Esophagus squamous epithelium (tissue), 5 donors: ENCODE measurements at regions not wholly inside any gene's neighbourhood (a gene's known extent, or its start where the extent isn't known, plus 50 kb on each side); places are given as distances from the start of the nearest gene placed in this dataset.

ENCODE experiments used
- DNase-seq: peaks from one replicate; lab custom pipeline; 2025; lab: John Stamatoyannopoulos, UW
- H3K27ac ChIP-seq, 4 donors: fragments of 200-600 bp; sonication (generic); one replicate each; pipeline ENCODE4 v1.5.1; 2016 to 2019; ENCODE audit warnings: mild to moderate bottlenecking in 1 of 4
- H3K27me3 ChIP-seq, 4 donors: fragments of 200-600 bp; sonication (generic); 1 replicate in 3 of 4; 2 replicates in 1 of 4; pipeline versions ENCODE4 v1.5.1 to v1.6.0; 2017 to 2021; ENCODE audit warnings: antibody characterized with exemption in 1 of 4
- H3K36me3 ChIP-seq, 3 donors: fragments of 200-600 bp; sonication (generic); one replicate each; pipeline ENCODE4 v1.5.1; 2016 to 2019
- H3K4me1 ChIP-seq, 3 donors: fragments of 200-600 bp; sonication (generic); one replicate each; pipeline ENCODE4 v1.5.1; 2017 to 2019
- H3K4me3 ChIP-seq, 4 donors: fragments of 200-600 bp; sonication (generic); 1 replicate in 3 of 4; 2 replicates in 1 of 4; pipeline ENCODE4 v1.5.1; 2016 to 2019; ENCODE audit warnings: mild to moderate bottlenecking in 2 of 4, moderate library complexity in 1 of 4
- H3K9me3 ChIP-seq, 3 donors: fragments of 200-600 bp; sonication (generic); one replicate each; pipeline ENCODE4 v1.5.1; 2016 to 2019
- CTCF ChIP-seq, 6 experiments: fragments of 450-650 bp in 4 of 6; fragments of 200-600 bp in 2 of 6; sonication (generic) in 2 of 6; IDR thresholded peaks; one replicate each; pipeline ENCODE4 v1.5.1; 2016 to 2019; ENCODE audit warnings: antibody characterized with exemption in 6 of 6, mild to moderate bottlenecking in 4 of 6, moderate library complexity in 4 of 6
- POLR2A ChIP-seq, 4 donors: fragments of 450-650 bp; IDR thresholded peaks; one replicate each; pipeline ENCODE4 v1.6.1; 2017; ENCODE audit warnings: antibody characterized with exemption in 4 of 4, mild to moderate bottlenecking in 4 of 4, moderate library complexity in 3 of 4
- WGBS, 2 donors: methylation state at CpG; one replicate each; pipeline ENCODE4 v1.1.5; 2018; 5-methylcytosine and 5-hydroxymethylcytosine counted together
- intact Hi-C: fragments of 100-400 bp; cut with DNase I; formaldehyde crosslinking; loops from one replicate; pipeline ENCODE4 v1.15.0; 2022
- donor health status: DM: yes; HTN: yes; CAD: no.

DNA sequence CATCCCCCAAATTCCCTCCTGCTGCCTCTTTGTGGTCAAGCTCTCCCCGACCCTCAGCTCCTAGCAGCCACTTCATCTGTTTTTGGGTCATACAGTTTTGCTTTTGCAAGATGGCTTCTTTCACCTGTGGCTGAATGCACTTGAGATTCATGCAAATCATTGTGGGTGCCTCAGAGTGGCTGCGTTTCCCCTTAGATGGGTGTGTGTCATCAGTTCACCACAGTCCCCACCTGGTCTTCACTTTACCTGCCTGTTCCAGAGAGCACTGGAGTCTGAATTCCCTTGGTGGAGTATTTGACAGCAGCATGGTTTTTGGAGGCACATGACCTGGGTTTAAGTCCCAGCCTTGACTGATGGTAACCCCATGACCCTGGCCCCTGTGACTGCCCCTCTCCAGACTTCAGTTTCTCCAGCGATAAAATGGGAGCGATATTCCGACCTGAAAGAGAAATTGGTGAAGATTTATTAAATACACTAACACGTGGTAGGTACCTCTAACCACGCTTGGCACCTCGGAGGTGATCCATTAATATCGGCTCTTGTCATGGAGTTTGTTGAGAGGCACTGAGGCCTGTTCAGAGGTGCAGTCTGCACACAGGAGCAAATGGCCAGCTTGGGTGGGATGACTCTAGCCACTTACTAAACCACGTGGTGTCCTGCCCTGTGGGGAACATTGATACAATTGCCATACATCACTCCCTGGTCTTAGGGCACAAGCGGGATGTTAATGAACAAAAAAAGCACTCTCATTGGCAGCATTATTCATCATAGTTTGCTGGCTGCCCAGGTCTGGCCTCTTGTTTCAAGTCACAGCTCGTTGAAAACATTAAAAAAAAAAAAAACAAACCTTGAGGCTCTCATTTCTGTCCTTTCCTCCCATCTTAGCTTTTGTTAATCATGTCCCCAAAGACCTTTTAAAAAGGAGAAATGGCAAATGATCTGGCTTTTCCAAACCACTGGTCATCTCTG lies 167.2 kb upstream of the KCNG1 start:
- DNase-seq = no peak
- peaks cover 0 to 38% (median 0%) of the 10 kb centered on the region in 4 donors for H3K27me3 ChIP-seq
- H3K4me1 ChIP-seq = peaks cover 0 to 2% (median 0%) of the 10 kb centered on the region in 3 donors
- 56 to 78% methylated on average over 10 to 11 of the region's 12 CpGs for WGBS, 2 donors
- H3K36me3 ChIP-seq = no peaks in the 10 kb centered on the region
- no peak for TF ChIP-seq POLR2A (IDR thresholded peaks at IDR 0.05)
- no peak for TF ChIP-seq CTCF (IDR thresholded peaks at IDR 0.05)
- H3K27ac ChIP-seq = no peak overlapping the region
- intact Hi-C loops = no loop called here
- no peaks in the 10 kb centered on the region for H3K9me3 ChIP-seq
- no peak overlapping the region for H3K4me3 ChIP-seq

DNA sequence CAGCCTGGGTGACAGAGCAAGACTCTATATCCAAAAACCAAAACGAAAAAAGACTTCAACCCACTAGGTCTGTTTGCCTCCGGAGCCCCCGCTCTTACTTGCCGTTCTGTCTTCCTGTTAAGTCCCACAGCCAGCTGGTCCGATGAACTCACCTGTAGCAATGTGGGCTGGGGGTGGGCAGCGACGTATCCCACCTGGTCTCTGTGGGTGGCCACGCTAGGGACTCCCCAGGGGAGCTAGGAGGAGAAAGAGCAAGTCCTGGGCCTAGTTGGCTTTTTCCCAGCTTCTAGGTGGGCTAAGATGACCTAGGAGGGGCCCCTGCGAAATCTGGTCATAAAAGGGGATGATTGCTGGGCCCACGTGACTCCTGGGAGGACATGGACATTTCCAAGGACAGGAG lies 166.0 kb upstream of the KCNG1 start:
- no peak overlapping the region for H3K4me3 ChIP-seq
- TF ChIP-seq POLR2A (IDR thresholded peaks at IDR 0.05) (no peak), CTCF (IDR thresholded peaks at IDR 0.05) (no peak)
- H3K27ac ChIP-seq = no peak overlapping the region
- no peaks in the 10 kb centered on the region for H3K36me3 ChIP-seq
- H3K9me3 ChIP-seq = no peaks in the 10 kb centered on the region
- DNase-seq = no peak
- H3K4me1 ChIP-seq = no peaks in the 10 kb centered on the region
- 75 to 88% methylated on average over 6 to 10 of the region's 10 CpGs for WGBS, 2 donors
- intact Hi-C loops = no loop called here
- H3K27me3 ChIP-seq = peaks cover 0 to 34% (median 0%) of the 10 kb centered on the region in 4 donors

GRCh38 chr20:51187261-51187660 lies 164.4 kb upstream of the KCNG1 start:
- no peak for DNase-seq
- H3K4me3 ChIP-seq = no peak overlapping the region
- H3K4me1 ChIP-seq = no peaks in the 10 kb centered on the region

GRCh38 chr20:51185861-51186260 lies 163.0 kb upstream of the KCNG1 start:
- H3K9me3 ChIP-seq = no peaks in the 10 kb centered on the region
- H3K27me3 ChIP-seq = peaks cover 0 to 25% (median 0%) of the 10 kb centered on the region in 4 donors
- H3K4me3 ChIP-seq = no peak overlapping the region
- no peaks in the 10 kb centered on the region for H3K4me1 ChIP-seq
- intact Hi-C loops = no loop called here
- no peak overlapping the region for H3K27ac ChIP-seq
- 66 to 69% methylated on average over 4 of the region's 4 CpGs for WGBS, 2 donors
- no peak for TF ChIP-seq POLR2A (IDR thresholded peaks at IDR 0.05)
- no peak for TF ChIP-seq CTCF (IDR thresholded peaks at IDR 0.05)
- H3K36me3 ChIP-seq = no peaks in the 10 kb centered on the region
- no peak for DNase-seq

More at GRCh38 chr20:51187261-51187660, 164.4 kb upstream of the KCNG1 start:
- intact Hi-C loops = no loop called here
- H3K9me3 ChIP-seq = no peaks in the 10 kb centered on the region
- peaks cover 0 to 24% (median 0%) of the 10 kb centered on the region in 4 donors for H3K27me3 ChIP-seq
- WGBS, 2 donors = 59 to 63% methylated on average over 9 of the region's 9 CpGs
- H3K27ac ChIP-seq = no peak overlapping the region
- H3K36me3 ChIP-seq = no peaks in the 10 kb centered on the region
- TF ChIP-seq CTCF (IDR thresholded peaks at IDR 0.05) = no peak
- TF ChIP-seq POLR2A (IDR thresholded peaks at IDR 0.05) = no peak

DNA sequence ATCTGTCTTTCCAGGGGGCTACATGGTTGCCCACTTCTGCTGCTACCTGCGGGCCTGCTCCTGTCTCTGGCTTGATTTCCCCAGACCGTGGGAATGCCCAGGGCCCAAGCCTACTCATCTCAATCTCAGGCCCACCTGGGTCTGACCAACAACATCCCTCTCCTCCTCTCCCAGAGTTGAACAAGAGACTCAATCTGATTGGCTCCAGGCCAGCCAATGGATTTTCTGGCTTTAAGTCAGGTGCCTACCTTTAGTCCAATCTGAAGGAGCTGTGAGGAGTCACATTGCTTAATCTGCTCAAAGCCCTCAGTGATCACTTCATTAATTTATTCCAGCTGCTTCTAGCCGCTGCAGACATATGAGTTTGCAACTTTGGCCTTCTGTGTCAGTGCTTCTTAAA lies 162.4 kb upstream of the KCNG1 start:
- TF ChIP-seq CTCF (IDR thresholded peaks at IDR 0.05) = no peak
- TF ChIP-seq POLR2A (IDR thresholded peaks at IDR 0.05) = no peak

More for the DNA sequence above, 162.4 kb upstream of the KCNG1 start:
- WGBS, 2 donors = 70 to 90% methylated on average over 1 to 3 of the region's 3 CpGs
- Histone ChIP-seq H3K4me3 (no peak overlapping the region), H3K27ac (no peak overlapping the region), H3K27me3 (peaks cover 0 to 30% (median 0%) of the 10 kb centered on the region in 4 donors), H3K36me3 (no peaks in the 10 kb centered on the region), H3K9me3 (no peaks in the 10 kb centered on the region), H3K4me1 (no peaks in the 10 kb centered on the region)
- intact Hi-C loops = no loop called here
- no peak for DNase-seq
